GM18517 (cell line): ENCODE measurements at regions not wholly inside any gene's neighbourhood (a gene's known extent, or its start where the extent isn't known, plus 50 kb on each side); places are given as distances from the start of the nearest gene placed in this dataset.

Experiments
- ATAC-seq: cut with Tn5 transposase; IDR thresholded peaks from one replicate; pipeline ENCODE4 v1.9.1; 2021; ENCODE audit warnings: mild to moderate bottlenecking, moderate library complexity; ENCODE audit not compliant: unreplicated experiment

DNA sequence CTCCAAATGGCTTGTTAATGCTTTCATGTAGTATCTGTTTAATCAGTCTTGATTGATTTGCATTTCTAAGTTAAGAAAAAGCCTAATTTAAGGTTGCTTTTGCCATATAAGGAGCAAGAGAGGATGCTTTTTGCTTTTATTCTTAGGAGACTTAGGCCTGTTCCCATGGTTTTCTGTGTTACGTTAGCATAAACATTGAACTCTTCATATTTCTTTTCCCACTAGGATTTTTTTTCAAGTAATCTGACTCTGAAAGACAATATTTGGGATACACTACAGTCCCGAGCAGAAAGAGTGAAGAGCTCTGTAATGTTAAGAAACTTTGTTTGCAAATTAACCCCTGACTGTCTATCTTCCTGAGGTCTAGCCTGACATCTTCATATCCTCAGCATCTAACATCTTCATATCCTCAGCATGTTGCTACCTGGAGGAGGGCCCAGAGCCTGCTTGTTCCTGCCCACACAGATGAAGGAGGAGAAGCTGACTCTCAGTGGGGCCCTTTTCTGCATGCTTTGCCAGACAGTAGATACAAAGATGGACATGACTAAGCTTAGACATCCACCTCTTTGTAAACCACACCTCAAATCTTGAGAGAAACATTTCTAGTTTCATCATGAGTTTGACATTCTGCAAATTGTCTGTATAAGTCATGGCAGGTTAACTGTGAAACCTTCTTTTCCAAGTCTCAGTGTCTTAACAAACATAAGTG lies 86.2 kb upstream of the COL6A5 start:
- ATAC-seq, result no peak

DNA sequence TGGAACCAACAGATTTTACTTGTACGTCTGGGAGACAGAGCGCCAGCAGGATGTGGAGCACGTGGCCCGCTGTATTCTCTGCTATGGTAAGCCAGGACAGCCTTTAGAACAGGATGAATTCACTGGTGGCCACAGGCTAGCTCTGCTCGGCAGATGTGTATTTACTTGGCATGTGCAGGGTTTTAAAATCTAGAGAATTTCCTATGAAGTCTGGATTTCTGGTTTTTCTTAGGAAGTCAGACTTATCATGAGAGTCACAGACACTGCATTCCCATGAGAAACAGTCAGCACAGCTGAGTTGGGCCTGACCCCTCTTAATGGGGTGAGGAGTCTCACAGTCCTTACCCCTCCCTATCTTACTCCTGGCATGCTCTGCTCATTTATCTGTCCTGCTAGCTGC lies 84.6 kb upstream of the COL6A5 start:
- no peak for ATAC-seq

DNA sequence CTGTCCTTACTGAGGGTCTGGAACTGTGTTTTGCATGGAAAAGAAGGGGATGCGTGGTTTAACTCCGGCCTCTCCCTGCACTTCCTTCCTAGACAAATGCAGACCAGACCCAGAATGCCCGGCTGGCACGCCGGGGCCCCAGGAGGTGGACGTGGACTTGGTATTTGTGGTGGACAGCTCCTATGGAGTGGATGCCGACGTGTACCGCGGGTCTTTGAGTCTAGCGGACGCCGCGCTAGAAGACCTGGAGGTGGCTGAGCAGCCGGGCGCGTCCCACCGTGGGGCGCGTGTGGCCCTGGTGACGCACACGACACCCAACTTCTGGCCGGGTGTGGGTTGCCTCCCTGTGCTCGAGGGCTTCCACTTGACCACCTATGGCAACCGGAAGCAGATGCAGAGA lies 81.8 kb upstream of the COL6A5 start:
- ATAC-seq, result no peak

DNA sequence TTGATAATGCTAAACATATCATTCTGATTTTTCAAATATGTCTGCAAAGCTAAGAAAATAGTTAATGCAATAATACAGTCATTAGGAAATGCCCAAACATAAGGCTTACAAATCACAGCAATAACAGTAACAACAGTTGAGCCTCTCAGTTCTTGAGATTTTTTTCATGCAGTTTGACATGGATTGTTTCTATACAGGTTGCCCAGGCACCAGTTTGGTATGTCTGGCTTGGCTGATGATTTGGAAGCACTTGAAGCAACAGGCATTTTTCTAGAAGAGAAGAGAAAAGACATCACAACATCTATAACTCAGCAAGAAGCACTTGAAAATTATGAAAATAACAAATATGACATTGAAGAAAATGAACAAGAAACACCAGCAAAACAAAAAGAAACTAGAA lies 78.7 kb upstream of the COL6A5 start:
- ATAC-seq, result no peak

DNA sequence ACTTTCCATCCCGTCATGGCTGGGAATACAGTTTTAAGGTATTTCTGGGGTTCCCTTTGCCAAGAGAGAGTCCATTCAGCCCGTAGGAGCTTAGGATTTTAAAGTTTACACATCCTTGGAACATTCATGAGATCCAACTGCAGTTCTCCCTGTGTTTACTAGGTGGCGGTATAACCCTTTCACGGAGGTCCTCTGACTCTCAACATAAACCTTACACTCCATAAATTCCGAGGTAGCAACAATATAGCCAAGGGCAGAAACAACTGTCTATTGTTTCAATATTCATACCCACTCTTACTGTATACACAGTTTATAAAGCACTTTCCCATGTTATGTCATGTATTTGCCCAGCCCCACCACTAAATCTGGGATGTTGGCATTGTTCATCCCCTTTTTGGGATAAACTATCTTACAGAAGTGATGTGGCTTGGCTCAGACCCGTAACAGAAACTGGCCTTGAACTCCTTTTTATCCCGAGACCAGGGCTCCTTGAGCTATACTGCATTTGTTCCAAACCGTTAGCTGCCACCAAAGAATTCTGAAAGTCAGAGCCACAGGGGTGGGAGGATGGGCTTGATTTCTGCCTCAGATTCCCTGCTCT lies 69.2 kb upstream of the COL6A5 start:
- ATAC-seq, result peak; percentile 67

DNA sequence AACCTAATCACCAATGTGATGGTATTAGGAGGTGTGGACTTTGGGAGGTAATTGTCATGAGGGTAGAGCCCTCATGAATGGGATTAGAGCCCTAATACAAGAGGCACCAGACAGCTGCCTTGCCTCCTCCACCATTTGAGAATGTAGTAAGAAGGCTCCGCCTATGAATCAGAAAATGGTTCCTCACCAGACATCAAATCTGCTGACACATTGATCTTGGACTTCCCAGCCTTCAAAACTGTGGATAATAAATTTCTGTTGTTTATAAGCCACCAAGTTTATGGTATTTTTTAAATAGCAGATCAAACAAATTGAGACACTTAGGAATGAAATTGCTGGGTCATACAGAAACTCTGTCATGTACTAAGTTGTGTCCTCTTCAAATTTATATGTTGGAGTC lies 56.8 kb upstream of the COL6A5 start:
- ATAC-seq, result no peak

DNA sequence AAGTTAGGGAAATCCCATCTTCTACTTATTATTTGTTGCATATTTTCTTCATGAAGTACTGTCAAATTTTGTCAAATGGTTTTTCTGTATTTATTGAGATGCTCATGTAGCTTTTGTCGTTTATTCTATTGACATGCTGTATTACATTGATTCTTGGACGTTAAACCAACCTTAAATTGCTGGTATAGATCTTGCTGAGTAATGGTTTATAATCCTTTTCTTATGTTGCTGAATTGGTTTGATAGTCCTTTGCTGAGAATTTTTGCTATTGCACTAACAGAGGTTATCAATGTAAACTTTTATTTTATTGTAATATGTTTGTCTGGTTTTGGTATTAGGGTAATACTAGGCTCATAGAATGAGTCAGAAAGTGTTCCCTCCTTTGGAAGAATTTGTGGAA lies 54.3 kb upstream of the COL6A5 start:
- no peak for ATAC-seq

DNA sequence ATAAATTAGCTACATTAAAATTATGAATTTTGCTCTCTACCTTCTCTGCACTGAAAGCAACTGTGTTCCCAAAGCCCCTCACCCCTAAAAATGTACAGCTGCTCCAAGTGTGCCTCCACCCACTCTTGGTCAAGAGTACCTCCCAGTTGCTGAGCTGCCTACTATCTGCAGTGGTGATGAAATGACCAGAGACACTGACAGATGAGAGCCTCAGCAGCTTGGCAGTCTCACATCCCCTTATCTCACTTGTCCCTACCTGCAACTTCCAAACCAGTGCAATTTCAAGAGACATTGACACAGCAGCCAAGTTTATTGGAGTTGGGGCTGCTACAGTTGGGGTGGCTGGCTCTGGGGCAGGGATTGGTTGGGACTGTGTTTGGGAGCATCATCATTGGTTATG lies 52.2 kb upstream of the COL6A5 start:
- no peak for ATAC-seq
